NB4 (cell line): ENCODE measurements at regions not wholly inside any gene's neighbourhood (a gene's known extent, or its start where the extent isn't known, plus 50 kb on each side); places are given as distances from the start of the nearest gene placed in this dataset.

Experiments used
- CTCF ChIP-seq: IDR thresholded peaks from one replicate; pipeline ENCODE4 v1.5.1; 2012; ENCODE audit warnings: low read depth, low read length
- MAX ChIP-seq: IDR thresholded peaks from 2 replicates; pipeline ENCODE4 v1.6.1; 2011; ENCODE audit warnings: low read depth, low read length
- MYC ChIP-seq: IDR thresholded peaks from 2 replicates; pipeline ENCODE4 v1.6.1; 2011; ENCODE audit warnings: low read depth, low read length
- POLR2A ChIP-seq: IDR thresholded peaks from 2 replicates; pipeline ENCODE4 v1.6.1; 2011; ENCODE audit warnings: mild to moderate bottlenecking; ENCODE audit not compliant: insufficient read length; ENCODE audit errors: extremely low read depth

- no peak for TF ChIP-seq CTCF
- TF ChIP-seq MAX: no peak
- no peak for TF ChIP-seq POLR2A
- no peak for TF ChIP-seq MYC
Observed at GRCh38 chr19:5289060-5289990, 51.3 kb downstream of the PTPRS start.
